ENCODE measurements at regions not wholly inside any gene's neighbourhood (a gene's known extent, or its start where the extent isn't known, plus 50 kb on each side); places are given as distances from the start of the nearest gene placed in this dataset.

GRCh38 chr4:28148221-28148620 is 1287.6 kb downstream of the STIM2 start:
- DNase-seq (no peak), ATAC-seq (no peak)
- TF ChIP-seq, protein P1, sequence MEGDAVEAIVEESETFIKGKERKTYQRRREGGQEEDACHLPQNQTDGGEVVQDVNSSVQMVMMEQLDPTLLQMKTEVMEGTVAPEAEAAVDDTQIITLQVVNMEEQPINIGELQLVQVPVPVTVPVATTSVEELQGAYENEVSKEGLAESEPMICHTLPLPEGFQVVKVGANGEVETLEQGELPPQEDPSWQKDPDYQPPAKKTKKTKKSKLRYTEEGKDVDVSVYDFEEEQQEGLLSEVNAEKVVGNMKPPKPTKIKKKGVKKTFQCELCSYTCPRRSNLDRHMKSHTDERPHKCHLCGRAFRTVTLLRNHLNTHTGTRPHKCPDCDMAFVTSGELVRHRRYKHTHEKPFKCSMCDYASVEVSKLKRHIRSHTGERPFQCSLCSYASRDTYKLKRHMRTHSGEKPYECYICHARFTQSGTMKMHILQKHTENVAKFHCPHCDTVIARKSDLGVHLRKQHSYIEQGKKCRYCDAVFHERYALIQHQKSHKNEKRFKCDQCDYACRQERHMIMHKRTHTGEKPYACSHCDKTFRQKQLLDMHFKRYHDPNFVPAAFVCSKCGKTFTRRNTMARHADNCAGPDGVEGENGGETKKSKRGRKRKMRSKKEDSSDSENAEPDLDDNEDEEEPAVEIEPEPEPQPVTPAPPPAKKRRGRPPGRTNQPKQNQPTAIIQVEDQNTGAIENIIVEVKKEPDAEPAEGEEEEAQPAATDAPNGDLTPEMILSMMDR (IDR thresholded peaks at IDR 0.05) = no peak
- Histone ChIP-seq H3K36me3 (ENCODE audit: low read depth) (no peaks in the 10 kb centered on the region), H3K4me1 (ENCODE audit: low read depth) (no peaks in the 10 kb centered on the region), H3K9me3 (peaks cover 4% of the 10 kb centered on the region), H3K4me3 (no peak overlapping the region)
- intact Hi-C loops (cut with DNase I, micrococcal nuclease) = no loop called here

- ATAC-seq = no peak
Measured at GRCh38 chr4:28149762-28150161, 1289.1 kb downstream of the STIM2 start.

GRCh38 chr4:28151314-28151713 is 1290.7 kb downstream of the STIM2 start:
- no peak for DNase-seq
- intact Hi-C loops (cut with DNase I, micrococcal nuclease) = no loop called here
- H3K4me1 ChIP-seq (ENCODE audit: low read depth) = no peaks in the 10 kb centered on the region
- H3K36me3 ChIP-seq (ENCODE audit: low read depth) = no peaks in the 10 kb centered on the region
- H3K4me3 ChIP-seq = no peak overlapping the region
- H3K9me3 ChIP-seq = peaks cover 3% of the 10 kb centered on the region
- no peak for ATAC-seq
- TF ChIP-seq, protein P1 (IDR thresholded peaks at IDR 0.05) = no peak

More at GRCh38 chr4:28149762-28150161, 1289.1 kb downstream of the STIM2 start:
- Histone ChIP-seq H3K4me1 (ENCODE audit: low read depth) (no peaks in the 10 kb centered on the region), H3K36me3 (ENCODE audit: low read depth) (no peaks in the 10 kb centered on the region), H3K4me3 (no peak overlapping the region), H3K9me3 (peaks cover 3% of the 10 kb centered on the region)
- TF ChIP-seq, protein P1 (IDR thresholded peaks at IDR 0.05) = no peak
- no peak for DNase-seq
- intact Hi-C loops (cut with DNase I, micrococcal nuclease) = no loop called here

- ATAC-seq = no peak
Measured at GRCh38 chr4:28167411-28167810, 1306.8 kb downstream of the STIM2 start.

DNA sequence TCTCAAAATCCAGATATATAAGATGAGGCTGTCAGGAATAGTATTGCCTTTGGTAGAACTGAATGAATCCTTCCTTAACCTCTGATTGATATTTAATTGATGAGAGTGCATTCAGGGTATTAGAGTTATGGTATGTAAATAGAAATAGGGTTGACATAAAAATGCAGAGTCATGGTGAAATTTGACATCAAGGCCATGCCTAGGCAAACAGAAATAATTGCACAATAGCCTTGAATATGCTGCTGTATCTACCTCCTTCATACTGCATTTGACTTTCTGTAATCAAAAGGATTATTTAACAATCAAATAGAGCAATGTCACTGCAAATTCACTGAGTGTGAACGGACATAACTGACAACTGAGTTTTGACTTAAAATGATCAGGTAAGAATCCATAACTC is 1316.3 kb downstream of the STIM2 start:
- intact Hi-C loops (cut with DNase I, micrococcal nuclease) = no loop called here

More at GRCh38 chr4:28167411-28167810, 1306.8 kb downstream of the STIM2 start:
- intact Hi-C loops (cut with DNase I, micrococcal nuclease) = no loop called here
- peaks cover 7% of the 10 kb centered on the region for H3K9me3 ChIP-seq
- no peaks in the 10 kb centered on the region for H3K4me1 ChIP-seq (ENCODE audit: low read depth)
- no peaks in the 10 kb centered on the region for H3K36me3 ChIP-seq (ENCODE audit: low read depth)
- DNase-seq = no peak
- TF ChIP-seq, protein P1 (IDR thresholded peaks at IDR 0.05) = no peak
- no peak overlapping the region for H3K4me3 ChIP-seq

More for the DNA sequence above, 1316.3 kb downstream of the STIM2 start:
- Histone ChIP-seq H3K36me3 (ENCODE audit: low read depth) (no peaks in the 10 kb centered on the region), H3K4me3 (no peak overlapping the region), H3K4me1 (ENCODE audit: low read depth) (no peaks in the 10 kb centered on the region), H3K9me3 (no peaks in the 10 kb centered on the region)
- DNase-seq (no peak), ATAC-seq (no peak)
- TF ChIP-seq, protein P1 (IDR thresholded peaks at IDR 0.05) = no peak

Measured in mucosa of descending colon (tissue), 3 donors.